NCI-H2107 (cell line): ENCODE measurements at regions not wholly inside any gene's neighbourhood (a gene's known extent, or its start where the extent isn't known, plus 50 kb on each side); places are given as distances from the start of the nearest gene placed in this dataset.

Experiments
- DNase-seq: peaks from one replicate; lab custom pipeline; 2025; lab: John Stamatoyannopoulos, UW

GRCh38 chr7:131188367-131189339 lies 139.0 kb upstream of the MKLN1 start:
- DNase-seq: no peak

DNA sequence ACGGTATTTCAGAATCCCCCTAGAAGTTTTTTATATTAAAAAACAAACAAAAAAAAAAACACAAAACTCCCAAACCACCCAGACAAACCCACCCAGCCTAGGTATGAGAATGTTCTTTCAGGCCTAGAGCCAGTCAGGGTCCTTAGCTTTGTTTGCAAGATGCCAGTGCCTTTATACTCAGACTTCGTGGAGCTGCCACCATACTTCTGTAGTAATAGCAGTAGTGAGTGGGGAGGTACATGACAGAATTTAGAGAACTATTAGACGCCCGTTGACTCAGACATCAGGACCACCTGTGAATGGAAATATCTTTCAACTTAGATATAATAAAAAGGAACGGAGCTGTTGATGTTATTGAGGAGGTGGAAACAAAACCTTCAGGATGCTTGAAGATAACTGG lies 138.2 kb upstream of the MKLN1 start:
- DNase-seq: no peak

DNA sequence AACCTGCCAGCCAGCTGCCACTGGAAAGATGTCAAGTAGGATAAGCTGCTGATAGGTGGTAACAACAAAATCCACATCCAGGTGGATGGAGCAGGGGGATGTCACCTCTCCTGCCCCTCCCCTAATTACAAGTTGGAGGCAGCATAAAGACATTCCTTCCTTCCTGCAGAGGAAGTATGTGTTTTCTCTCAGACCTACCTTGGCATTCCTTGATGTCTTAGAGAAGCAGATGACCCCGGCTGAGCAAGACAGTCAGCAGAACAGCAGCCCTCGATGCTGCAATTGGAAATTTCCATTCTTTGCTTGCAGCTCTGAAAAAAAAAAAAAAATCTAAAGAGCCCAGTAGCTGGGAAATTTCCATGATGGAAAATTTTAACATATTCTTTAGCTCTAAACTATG lies 137.5 kb upstream of the MKLN1 start:
- no peak for DNase-seq

GRCh38 chr7:131190581-131190980 lies 137.1 kb upstream of the MKLN1 start:
- DNase-seq: no peak

GRCh38 chr7:131194070-131194865 lies 133.4 kb upstream of the MKLN1 start:
- DNase-seq: no peak

DNA sequence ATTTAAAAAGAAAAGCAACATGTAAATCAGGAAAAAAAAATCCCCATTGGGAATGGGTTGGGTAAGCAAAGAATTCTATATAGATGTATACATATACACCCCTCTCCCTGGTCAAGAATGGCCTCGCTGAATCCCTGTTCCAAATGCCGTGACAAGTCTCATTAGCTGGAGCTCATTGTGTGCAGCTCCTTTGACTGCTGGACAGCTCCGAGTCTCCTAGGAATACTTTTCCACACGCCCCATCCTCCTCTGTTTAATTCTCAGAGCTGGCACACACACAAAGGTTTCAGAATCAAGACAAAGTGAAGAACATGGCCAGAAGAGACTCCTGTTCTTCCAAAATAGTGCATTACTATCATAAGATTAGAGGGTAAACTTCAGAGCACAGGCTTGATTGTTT lies 130.9 kb upstream of the MKLN1 start:
- no peak for DNase-seq

DNA sequence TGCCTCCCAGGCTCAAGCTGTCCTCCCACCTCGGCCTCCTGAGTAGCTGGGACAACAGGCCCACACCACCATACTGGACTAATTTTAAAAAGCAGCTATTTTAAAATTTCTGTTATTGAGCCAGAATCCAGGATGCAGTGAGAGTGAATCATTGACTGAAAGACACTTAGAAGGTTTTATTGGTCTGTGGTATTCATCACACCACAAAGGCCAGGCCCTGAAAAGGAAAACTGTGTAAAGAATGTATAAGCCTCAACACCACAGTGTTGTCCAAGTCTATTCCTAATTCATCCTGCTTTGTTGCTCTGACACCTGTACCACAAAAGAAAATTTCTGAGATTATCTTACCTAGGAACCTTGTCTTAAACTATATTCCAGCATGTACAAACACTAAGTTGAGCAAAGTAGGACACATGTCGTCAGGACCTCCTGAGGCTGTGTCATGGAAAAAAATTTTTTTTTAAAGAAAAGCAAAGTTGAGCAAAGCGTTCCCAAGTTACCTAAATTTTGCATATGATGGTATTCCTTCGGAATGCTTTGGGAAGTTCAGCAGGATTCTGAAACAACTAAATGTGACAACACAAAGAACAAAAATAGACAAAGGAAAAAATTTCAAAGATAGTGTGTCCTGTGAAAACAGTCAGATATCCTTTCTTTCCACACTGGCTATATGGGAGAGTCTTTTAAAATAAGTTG lies 129.6 kb upstream of the MKLN1 start:
- DNase-seq: no peak

DNA sequence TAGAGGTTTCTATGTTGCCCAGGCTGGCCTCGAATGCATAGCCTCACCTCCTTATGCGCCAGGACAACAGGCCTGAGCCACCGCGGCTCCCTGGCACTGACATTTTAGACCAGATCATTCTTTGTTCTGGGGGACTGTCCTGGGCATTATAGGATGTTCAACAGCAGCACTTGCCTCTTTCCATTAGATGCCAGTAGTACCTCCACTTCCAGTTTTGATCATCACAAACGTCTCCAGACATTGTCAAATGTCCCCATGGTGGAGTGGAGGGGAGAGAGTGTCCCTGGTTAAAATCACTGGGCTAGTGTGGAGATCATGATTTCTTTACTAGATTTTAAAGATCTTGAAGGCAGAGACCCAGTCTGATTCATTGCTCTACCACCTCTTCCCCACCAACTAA lies 125.2 kb upstream of the MKLN1 start:
- DNase-seq: no peak

DNA sequence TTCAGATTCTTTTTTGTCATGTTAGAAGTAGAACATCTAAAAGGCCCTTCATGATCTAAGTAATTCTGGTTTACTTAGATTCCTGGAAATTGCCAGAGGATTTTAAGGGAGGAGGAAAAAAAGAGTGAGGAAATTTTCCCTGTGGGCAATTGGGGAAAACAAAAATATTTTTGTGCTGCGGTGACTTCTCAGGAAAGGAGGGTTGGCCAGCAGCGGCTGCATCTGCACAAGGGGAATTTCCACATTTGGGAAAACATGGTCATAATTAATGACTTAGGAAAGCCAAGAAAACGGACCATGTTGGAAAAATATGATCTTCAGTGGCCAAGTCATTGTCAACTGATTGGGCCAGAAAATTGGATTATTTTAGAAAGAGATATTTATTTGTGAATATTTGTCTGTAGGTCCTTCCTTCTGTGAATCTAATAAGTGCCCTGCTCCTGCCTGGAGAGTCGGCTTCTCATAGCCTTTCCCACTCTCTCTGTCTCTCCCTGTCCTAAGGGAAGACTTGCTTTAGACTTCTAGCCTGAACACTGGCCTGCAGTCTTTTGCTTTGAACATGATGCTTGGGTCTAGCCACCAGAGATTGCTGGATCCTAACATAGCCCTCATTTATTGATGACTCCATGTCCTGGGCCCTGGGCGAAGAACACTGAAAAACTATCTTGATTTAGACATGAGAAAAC lies 124.2 kb upstream of the MKLN1 start:
- no peak for DNase-seq

- DNase-seq: no peak
Observed at GRCh38 chr7:131208777-131209176, 118.9 kb upstream of the MKLN1 start.

GRCh38 chr7:131210618-131211017 lies 117.1 kb upstream of the MKLN1 start:
- DNase-seq: no peak

DNA sequence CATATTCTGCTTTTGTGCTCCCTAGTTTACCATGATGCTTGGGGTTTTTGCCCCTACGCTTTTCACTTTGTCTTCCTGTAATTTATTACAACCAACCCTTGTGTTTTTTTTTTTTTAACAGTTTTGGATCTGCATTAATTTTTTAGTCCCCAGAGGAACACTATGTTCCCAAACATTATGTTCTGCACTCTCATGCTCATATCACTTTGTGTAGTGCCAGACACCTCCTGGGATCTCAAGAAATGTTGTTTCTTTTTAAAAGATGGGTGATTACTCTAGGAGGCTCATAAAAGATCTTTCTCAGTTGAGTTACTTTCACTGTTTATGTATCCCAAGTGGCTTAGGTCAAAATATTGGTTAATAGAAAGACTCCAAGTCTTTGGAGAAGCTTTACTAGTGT lies 116.2 kb upstream of the MKLN1 start:
- DNase-seq: no peak

DNA sequence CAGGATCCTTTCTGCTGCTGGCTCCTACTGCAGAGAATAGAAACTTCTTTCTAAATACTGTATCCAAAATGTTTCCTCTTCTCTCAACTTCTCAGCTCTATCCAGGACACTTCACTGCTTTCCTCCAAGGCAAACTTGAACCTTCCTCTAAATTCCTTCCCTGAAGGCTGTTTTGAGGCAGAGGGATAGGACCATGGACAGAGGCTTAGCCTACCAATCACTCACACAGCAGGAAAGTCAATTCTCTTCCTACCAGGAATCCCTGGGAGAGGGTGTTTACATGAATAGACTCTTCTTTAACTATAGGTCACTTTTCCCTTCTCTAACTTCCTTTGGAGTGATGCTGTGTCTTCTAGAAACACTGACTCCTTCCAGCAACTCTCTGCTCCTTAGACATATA lies 115.6 kb upstream of the MKLN1 start:
- DNase-seq: no peak

DNA sequence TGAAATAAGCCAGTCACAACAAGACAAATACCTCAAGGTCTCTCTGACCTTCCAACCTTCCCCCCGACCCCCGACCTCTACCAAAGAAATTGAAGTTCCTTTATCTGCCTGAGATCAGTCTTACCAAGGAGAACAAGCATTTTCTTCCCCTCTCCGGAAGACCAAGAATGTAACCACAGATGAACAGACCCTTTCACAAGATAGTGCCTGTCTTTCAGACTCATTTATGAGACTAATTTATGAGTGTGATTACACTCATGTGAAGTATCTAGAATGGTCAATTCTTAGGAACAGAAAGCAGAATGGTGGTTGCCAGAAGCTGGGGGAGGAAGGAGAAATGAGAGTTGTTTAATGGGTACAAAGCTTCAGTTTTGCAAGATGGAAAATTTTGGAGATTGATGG lies 108.9 kb upstream of the MKLN1 start:
- no peak for DNase-seq

- no peak for DNase-seq
Observed at GRCh38 chr7:131219312-131220041, 108.2 kb upstream of the MKLN1 start.

DNA sequence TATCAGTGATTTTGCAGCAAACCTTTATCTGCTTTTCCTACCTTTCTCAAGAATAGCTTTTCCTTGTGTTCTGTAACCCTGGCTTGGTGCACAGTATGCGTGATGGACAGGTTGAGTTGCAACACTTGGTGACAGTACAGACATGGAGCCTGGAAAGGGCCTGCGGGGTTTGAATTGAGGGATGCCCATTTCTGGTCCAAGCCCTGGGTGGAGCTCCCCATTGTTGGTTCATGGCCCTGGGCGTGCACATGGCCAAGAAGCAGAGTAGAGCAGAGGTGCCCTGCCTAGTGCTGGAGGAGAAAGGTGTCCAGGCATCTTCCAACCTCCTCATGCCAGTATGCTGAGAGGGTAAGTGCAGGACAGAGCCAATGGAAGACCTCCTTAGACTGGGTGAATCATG lies 106.6 kb upstream of the MKLN1 start:
- no peak for DNase-seq

GRCh38 chr7:131222171-131222570 lies 105.5 kb upstream of the MKLN1 start:
- no peak for DNase-seq

DNA sequence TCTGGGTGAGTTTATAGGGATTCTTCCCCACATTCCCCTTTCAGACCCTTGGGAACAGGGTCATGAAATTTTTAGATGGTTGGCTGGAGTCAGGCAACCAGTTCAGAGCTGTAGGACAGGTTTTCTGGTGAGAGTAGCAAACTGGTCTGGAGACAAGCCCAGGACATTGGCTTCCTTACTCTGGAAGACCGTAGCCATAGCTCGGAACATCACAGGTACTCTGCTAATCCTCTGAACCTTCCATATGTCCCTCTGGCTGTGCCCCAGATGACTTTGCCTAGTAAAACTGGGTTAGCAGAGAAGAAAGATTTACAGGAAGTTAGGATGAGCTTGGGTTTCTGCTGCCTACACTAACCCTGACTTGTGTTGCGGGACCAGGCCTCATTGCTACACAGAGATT lies 104.5 kb upstream of the MKLN1 start:
- DNase-seq: no peak

GRCh38 chr7:131224996-131225395 lies 102.7 kb upstream of the MKLN1 start:
- no peak for DNase-seq

DNA sequence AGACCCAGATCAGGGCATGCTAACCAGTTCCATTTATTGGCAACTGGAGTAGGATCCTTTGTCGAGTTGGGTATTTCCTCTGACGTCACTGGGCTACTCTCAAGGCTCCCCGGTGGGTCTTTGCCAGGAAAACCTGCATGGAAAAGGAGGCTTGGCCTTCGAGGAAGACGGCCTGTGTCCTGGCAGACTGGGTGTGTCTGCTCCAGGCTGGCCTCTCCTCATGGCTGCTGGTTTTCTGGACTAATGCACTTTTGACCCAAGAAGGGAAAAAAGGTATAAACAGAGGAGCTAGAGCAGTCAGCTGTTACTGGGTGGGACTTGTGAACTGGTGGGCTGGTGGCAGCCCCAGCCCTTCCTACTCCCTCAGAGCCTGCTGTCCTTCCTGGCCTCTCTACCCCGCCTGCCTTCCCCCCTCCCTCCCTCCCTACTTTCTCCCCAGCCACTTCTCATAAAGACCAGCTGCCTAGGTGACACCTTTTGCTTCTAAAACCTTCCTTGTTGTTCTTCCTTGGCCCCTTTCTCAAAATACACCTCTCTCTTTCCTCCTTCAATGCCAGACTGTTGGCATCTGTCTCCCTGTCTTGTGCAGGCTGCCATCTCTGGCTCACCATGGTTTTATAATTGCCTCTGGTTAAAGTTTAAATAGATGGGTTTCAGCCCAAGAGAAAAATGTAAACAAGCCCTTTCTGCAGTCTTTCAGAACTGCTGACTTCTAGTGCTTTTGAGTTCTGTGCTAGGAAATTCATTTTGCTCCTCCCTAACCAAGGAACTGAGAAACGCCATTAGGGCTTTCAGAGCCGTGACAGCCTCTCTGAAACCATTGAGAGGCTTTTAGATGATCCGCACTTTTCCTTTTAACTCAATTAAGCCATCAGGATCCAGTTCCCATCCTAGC lies 101.8 kb upstream of the MKLN1 start:
- peak; percentile 55 for DNase-seq
